ENCODE measurements at regions not wholly inside any gene's neighbourhood (a gene's known extent, or its start where the extent isn't known, plus 50 kb on each side); places are given as distances from the start of the nearest gene placed in this dataset.

- TF ChIP-seq POLR2AphosphoS5 (IDR thresholded peaks at IDR 0.05; ENCODE audit: low read depth, low read length) (no peak), FOXP2 (optimal IDR thresholded peaks at IDR 0.05; ENCODE audit: borderline replicate concordance, extremely low read depth, extremely low read length, insufficient read depth) (no peak), TAF1 (IDR thresholded peaks at IDR 0.05; ENCODE audit: borderline replicate concordance, insufficient read depth, low read length) (no peak), SIN3A (IDR thresholded peaks at IDR 0.05; ENCODE audit: borderline replicate concordance, insufficient read depth, low read length) (no peak)
- TF ChIP-seq, protein P1, sequence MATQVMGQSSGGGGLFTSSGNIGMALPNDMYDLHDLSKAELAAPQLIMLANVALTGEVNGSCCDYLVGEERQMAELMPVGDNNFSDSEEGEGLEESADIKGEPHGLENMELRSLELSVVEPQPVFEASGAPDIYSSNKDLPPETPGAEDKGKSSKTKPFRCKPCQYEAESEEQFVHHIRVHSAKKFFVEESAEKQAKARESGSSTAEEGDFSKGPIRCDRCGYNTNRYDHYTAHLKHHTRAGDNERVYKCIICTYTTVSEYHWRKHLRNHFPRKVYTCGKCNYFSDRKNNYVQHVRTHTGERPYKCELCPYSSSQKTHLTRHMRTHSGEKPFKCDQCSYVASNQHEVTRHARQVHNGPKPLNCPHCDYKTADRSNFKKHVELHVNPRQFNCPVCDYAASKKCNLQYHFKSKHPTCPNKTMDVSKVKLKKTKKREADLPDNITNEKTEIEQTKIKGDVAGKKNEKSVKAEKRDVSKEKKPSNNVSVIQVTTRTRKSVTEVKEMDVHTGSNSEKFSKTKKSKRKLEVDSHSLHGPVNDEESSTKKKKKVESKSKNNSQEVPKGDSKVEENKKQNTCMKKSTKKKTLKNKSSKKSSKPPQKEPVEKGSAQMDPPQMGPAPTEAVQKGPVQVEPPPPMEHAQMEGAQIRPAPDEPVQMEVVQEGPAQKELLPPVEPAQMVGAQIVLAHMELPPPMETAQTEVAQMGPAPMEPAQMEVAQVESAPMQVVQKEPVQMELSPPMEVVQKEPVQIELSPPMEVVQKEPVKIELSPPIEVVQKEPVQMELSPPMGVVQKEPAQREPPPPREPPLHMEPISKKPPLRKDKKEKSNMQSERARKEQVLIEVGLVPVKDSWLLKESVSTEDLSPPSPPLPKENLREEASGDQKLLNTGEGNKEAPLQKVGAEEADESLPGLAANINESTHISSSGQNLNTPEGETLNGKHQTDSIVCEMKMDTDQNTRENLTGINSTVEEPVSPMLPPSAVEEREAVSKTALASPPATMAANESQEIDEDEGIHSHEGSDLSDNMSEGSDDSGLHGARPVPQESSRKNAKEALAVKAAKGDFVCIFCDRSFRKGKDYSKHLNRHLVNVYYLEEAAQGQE (IDR thresholded peaks at IDR 0.05; ENCODE audit: insufficient read depth in 1 of 2, low read depth in 2 of 2, low read length in 2 of 2), result no peak
Measured at GRCh38 chr14:25340882-25341281, 290.9 kb upstream of the STXBP6 start.

GRCh38 chr14:25322784-25323183 is 272.8 kb upstream of the STXBP6 start:
- TF ChIP-seq TAF1 (IDR thresholded peaks at IDR 0.05; ENCODE audit: borderline replicate concordance, insufficient read depth, low read length), result no peak
- no peak for TF ChIP-seq POLR2AphosphoS5 (IDR thresholded peaks at IDR 0.05; ENCODE audit: low read depth, low read length)
- TF ChIP-seq, protein P1 (IDR thresholded peaks at IDR 0.05; ENCODE audit: insufficient read depth in 1 of 2, low read depth in 2 of 2, low read length in 2 of 2), result no peak
- TF ChIP-seq FOXP2 (optimal IDR thresholded peaks at IDR 0.05; ENCODE audit: borderline replicate concordance, extremely low read depth, extremely low read length, insufficient read depth), result no peak
- no peak for TF ChIP-seq SIN3A (IDR thresholded peaks at IDR 0.05; ENCODE audit: borderline replicate concordance, insufficient read depth, low read length)

DNA sequence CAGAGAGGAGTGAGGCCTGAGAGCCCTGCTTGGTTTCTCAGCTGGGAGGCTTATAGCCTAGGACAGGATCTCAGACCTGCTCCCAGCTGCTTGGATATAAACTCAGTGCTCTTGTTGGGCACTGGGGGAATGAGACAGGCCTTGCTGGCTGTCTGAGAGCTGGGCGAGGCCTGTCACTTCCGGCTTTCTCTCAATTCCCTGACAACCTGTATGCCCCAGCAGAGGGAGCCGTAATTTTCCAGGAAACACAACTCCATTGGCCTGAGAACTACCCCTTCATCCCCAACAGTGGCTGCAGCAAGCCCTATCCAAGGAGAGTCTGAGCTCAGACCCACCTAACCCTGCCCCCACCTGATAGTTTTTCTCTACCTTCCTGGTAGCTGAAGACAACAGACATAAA is 258.3 kb upstream of the STXBP6 start:
- TF ChIP-seq POLR2AphosphoS5 (IDR thresholded peaks at IDR 0.05; ENCODE audit: low read depth, low read length) (no peak), SIN3A (IDR thresholded peaks at IDR 0.05; ENCODE audit: borderline replicate concordance, insufficient read depth, low read length) (no peak), TAF1 (IDR thresholded peaks at IDR 0.05; ENCODE audit: borderline replicate concordance, insufficient read depth, low read length) (no peak)

DNA sequence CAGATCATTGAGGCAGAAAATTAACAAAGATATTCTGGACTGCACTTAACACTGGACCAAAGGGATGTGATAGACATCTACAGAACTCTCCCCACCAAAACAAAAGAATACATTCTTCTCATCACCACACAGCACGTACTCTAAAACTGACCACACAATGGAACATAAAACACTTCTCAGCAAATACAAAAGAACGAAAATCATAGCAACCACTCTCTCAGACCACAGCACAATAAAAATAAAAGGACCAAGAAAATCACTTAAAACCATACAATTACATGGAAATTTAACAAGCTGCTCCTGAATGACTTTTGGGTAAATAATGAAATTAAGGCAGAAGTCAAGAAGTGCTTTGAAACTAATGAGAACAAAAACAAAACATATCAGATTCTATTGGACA is 254.0 kb upstream of the STXBP6 start:
- TF ChIP-seq POLR2AphosphoS5 (IDR thresholded peaks at IDR 0.05; ENCODE audit: low read depth, low read length) (no peak), TAF1 (IDR thresholded peaks at IDR 0.05; ENCODE audit: borderline replicate concordance, insufficient read depth, low read length) (no peak), SIN3A (IDR thresholded peaks at IDR 0.05; ENCODE audit: borderline replicate concordance, insufficient read depth, low read length) (no peak), FOXP2 (optimal IDR thresholded peaks at IDR 0.05; ENCODE audit: borderline replicate concordance, extremely low read depth, extremely low read length, insufficient read depth) (no peak)
- TF ChIP-seq, protein P1 (IDR thresholded peaks at IDR 0.05; ENCODE audit: insufficient read depth in 1 of 2, low read depth in 2 of 2, low read length in 2 of 2), result no peak

GRCh38 chr14:25298238-25298637 is 248.3 kb upstream of the STXBP6 start:
- TF ChIP-seq SIN3A (IDR thresholded peaks at IDR 0.05; ENCODE audit: borderline replicate concordance, insufficient read depth, low read length) (no peak), POLR2AphosphoS5 (IDR thresholded peaks at IDR 0.05; ENCODE audit: low read depth, low read length) (no peak), FOXP2 (optimal IDR thresholded peaks at IDR 0.05; ENCODE audit: borderline replicate concordance, extremely low read depth, extremely low read length, insufficient read depth) (no peak), TAF1 (IDR thresholded peaks at IDR 0.05; ENCODE audit: borderline replicate concordance, insufficient read depth, low read length) (no peak)
- TF ChIP-seq, protein P1 (IDR thresholded peaks at IDR 0.05; ENCODE audit: insufficient read depth in 1 of 2, low read depth in 2 of 2, low read length in 2 of 2), result no peak
